A204.1 (cell line): ENCODE measurements at regions not wholly inside any gene's neighbourhood (a gene's known extent, or its start where the extent isn't known, plus 50 kb on each side); places are given as distances from the start of the nearest gene placed in this dataset.

Experiments
- FAIRE-seq: peaks from 2 replicates; lab custom pipeline; 2012; peaks lifted over from hg19 to GRCh38; lab: Jason Lieb, UNC

DNA sequence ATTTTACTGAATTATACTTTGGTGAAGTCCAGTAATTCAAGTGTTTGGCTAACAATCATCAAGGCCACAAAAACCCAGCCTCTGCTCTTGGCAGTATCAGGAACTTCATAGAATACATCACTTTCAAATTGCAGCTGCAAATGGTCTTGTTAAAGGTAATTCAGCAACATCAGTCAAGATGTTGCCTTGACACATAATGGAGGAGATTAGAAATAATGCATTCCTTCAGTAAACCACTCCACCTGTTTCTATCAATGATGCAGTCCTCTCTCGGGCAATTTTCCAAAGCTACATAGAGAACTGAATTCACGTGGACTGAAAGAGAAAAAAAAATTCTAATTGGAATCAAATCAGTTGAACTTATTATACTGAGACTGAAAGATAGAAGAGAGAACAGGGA, 279.3 kb downstream of the VGLL3 start:
- FAIRE-seq: no peak

DNA sequence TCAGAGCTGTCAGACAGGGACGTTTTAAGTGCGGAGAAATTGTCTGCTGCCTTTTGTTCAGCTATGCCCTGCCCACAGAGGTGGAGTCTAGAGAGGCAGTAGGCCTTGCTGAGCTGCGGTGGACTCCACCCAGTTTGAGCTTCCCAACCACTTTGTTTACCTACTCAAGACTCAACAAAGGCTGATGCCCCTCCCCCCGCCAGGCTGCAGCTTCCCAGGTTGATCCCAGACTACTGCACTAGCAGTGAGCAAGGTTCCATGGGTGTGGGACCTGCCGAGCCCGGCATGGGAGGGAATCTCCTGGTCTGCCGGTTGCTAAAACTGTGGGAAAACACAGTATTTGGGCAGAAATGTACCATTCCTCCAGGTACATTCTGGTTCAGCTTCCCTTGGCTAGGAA, 282.1 kb downstream of the VGLL3 start:
- no peak for FAIRE-seq

DNA sequence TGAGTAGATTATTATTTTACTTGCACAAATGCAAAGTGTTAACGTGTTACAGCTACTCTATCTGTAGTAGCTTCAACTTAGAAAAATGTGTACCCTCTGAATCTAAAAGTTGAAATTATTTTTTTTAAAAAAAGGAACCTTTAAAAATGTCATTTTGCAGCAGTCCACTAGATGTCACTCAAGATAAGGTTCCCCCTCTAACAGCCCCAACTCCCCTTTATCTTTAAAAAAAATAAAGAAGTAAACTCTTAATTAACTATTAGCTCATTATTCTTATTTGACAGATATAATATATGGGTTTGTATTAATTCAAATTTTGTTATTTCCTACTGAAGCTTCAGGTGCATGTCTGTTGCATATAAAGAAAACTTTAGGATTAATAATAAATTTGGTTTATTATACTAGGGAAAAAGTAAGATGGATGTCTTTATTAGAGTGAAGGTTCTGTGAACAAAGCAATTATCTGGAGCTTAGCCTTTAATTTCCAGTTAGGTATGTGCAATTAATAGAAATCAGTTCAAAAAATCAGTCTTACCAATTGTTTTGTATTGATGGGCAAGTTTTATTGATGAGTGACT, 288.5 kb downstream of the VGLL3 start:
- FAIRE-seq: peak; percentile 90

DNA sequence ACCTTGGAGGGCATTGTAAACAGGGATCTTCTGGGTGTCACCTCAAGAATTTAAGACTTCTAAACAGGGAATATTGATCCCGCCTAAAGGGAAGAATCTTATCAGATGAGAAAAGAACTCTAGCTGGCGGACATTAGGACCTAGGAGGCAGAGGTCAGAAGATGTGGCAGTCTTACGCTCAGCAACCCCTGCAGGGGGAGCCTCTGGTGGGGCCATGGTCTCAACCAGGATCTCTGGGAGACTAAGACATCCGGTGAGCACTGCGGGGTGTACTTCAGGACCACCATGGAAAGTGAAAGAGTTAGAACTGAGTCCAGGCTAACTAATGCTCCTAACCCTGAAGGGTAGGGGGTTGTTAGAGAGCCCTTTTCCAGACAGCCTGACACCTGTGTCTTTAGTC, 295.2 kb downstream of the VGLL3 start:
- FAIRE-seq: no peak

DNA sequence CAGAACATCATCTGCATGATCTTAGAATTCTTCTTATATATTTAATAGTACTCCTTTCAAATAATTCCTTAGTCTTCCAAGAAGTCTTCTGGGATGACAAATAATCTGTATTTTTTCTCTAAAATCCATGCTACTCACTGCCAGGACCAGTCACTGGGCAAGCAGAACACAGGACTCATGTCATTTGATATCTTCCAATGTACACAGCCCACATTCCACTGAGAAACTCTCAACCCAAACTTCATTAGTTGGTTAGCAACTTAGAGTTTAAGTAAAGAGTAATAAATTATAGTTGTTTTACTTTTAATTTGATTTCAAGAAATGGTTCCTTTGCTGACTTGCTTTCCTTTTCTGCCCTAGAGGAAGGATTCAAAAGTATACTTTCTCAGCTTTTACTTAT, 317.0 kb downstream of the VGLL3 start:
- no peak for FAIRE-seq

DNA sequence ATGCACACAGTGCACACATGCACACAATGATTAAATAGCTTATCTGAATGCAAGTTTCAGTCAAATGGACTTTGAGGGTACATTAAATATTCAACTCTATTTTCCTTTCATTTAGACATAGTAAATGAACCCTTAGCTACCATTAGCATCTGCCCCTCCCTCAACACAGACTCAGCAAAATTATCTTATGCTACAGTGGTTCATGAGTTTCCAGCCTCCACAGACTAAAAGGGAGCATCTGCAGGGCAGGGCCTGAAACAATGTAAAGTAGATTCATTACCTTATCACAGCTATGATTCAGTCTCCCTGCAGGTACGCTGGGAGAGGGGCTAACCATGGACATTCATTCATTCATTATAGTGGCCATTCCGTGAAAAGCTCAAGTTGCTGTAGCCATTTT, 329.1 kb downstream of the VGLL3 start:
- FAIRE-seq: no peak

DNA sequence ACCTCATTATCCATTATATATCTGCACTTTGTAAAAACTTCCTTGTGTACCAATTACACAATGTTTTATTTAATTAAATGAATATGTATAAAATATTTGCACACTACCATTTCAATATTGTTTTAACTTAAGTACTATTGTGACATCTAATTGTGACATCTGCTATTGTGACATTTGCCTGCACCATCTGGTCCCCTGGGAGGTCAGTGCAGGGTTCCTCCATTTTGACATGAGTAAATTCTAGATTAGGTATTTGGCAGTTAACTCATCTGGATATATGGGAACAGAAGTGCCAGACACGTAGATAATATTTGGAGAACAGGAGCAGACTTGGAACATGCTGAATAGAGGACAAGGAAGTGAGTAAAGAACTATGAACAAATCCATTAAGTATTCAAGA, 332.1 kb downstream of the VGLL3 start:
- no peak for FAIRE-seq

DNA sequence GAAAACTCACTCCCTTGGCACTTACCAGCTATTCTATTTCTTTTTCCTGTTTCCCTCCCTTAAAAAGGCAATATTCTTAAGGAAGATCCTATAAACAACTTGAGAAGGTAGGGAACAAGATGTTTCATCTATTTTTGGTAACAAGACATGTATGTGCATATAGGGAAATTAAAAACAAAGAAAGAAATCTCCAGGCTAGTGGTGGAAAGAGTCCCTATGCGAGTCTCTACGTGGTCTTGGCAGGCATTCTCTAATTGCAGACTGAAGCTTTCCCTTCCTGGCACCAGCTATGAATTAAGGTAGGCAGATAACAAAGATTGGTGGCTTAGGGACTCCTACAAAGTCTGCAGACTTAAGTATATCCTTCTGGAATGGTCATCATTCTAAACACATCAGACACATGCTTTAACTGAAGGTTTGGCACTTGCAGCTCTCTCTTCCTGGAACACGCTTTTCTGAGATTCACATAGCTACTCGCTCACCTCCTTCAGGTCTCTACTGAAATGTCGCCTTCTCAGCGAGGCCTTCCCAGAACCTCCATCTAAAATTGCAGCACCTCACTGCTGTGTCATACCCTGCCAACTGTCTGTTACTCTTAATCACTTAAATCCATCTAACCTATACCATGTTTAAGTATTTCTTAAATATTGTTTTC, 336.0 kb downstream of the VGLL3 start:
- no peak for FAIRE-seq

DNA sequence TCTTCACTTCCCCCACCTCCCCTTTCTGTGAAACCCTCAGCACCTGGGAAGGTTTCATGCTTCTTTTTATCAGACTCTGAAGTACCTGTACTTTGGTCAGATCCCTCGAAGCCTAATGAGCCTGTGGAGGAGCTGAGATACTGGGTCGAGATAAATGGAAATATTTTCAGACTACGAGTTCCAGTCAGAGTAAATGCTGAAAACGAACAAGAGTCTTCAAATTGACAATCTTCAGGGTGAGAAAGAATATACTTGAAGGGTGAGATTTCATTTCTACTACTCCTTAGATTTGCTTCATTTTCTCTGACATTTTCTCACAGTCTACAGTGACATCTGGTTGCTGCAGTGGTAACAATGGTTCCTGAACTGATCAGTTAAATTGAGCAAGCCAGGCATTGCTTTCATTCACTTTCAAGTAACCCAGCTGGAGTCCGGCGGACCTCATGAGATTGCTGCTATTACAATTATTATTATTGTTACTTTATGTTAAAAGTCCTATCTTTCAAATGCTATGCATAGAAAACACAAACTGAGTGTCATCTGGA, 337.2 kb downstream of the VGLL3 start:
- no peak for FAIRE-seq

DNA sequence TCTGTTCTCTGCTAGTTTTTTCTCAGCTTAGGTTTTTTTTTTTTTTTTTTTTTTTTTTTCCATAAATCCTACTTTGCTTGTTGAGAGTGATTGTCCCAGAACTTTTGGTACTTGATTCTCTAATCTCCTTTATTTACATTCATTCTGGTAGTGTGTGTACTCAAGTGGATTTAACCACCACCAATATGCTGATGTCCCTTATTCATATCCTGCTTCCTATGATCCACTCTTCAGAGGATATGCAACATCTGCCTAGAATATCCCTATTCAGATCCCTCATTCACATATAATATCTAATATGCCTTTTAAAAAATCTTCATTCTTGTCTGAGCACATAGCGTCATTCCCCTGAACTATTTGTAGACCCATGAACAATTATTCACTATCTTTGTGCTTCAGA, 342.9 kb downstream of the VGLL3 start:
- no peak for FAIRE-seq

DNA sequence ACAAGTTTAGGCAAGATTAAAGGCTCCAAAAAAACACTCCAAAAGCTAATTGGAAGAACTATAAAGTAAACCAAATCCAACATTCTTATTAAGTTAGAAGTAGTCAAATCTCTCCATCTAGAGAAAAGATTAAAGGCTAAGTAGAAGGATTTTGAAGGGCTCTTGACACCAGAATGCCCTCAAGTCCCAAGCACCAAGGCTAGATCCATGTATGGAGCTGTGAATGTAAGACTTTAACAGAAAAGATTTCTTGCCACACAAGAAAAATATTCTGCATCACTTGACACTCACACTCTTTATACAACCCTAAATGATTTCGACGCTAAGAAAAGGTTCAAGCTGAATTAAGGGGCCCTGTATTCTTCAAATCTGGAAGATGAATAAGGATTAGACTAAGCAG, 345.2 kb downstream of the VGLL3 start:
- FAIRE-seq: no peak

DNA sequence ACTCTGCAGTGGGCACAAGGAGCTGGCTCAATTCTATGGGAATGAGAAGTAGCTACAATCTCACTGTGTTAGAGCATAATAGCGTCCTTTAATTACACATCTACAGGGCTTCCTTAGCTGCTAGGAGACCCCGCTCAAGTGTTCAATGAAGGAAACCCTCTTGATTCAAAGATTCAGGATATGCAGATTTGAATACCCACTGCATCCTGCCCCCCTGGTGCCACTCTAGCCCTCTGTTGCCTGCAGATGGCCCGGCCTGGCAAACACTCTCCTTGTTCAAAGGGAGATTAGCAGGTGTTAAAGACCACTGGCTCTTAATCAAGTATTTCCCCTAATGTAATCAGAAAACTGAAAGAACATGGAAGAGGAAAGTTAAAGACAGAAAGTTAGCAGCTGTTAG, 356.6 kb downstream of the VGLL3 start:
- FAIRE-seq: no peak

DNA sequence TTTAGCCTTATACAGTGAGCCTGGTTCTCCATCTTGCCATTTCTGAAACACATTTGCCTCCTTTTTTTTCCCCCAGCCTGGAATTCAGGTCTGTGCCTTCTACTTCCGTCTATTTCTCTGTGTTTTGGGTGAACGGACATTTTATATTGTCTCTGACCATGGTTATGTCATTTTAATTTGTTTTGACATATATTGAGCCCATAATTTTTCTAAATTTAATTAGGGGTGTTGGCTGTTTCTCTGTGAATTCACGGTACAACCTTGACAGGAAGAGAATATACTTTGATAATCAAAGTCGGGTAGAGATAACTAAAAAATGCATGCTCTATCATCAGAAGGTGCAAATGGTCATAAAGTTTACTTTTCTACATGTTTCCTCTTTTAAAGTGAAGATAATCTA, 361.4 kb downstream of the VGLL3 start:
- FAIRE-seq: no peak

DNA sequence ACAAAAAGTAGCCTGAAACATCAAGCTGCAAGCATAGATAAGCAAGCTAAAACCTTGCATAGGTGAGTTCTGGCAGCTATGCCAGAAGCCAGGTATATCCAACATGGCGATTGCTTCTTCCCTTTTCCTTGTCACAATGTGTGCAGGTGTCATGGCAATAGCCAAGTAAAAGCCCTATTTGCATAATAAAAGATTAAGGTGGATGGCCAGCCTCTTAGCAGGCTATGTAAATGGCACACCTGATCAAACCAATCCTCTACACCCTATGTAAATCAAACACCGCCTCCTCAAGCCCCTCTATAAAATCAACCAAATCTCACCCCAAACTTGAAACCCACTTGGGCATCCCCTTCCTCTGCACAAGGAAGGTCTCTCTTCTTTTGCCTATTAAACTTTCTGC, 366.8 kb downstream of the VGLL3 start:
- no peak for FAIRE-seq

DNA sequence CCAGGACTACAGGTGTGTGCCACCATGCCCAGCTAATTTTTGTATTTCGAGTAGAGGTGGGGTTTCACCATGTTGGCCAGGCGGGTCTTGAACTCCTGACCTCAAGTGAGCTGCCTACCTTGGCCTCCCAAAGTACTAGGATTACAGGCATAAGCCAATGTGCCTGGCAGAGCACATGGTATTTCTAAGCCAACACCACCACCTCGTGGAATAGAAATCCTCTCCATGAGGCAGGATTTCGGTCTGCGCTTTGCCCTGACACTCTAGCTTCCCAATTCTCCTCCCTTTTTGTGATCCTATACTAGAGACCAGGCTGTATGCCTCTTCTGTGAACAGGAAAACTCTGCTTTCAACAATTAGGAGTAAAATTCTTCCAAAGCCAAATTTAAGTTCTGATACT, 372.2 kb downstream of the VGLL3 start:
- no peak for FAIRE-seq

DNA sequence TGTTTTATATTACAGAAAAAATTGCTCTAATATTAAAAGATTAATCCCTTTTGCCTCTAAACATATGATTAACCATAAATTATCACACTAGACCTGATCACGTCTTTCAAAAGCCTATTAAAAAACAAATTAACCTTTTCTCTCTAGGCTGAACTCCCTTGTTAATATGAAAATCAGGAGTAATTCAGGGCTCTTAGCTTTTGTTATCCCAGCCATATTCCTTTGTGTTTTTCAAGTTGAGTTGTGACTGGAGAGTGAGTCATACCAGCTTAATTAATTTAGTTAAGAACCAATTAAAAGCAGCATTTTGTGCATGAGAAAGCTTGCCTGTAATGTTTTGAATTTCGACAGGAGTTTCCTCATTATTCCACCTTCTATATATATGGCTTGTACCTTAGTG, 385.8 kb downstream of the VGLL3 start:
- no peak for FAIRE-seq

DNA sequence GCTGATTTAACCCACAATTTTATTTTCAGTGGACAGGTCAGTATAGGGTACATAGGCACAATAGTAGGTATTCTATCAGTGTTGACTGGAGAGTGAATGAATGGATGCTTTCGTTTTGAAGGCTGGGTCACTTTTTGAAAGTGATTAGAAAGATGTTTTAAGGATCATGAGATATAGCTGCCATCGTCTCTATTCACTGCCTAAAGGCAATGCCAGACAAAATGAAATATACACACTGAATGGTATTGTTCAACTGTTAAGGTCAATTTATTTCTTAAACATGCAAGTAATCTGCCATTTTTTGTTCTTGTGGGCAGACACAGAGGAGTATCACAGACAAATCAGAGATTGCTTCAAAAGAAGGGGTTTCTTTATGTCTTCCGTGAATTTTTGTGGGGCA, 395.3 kb downstream of the VGLL3 start:
- FAIRE-seq: no peak

DNA sequence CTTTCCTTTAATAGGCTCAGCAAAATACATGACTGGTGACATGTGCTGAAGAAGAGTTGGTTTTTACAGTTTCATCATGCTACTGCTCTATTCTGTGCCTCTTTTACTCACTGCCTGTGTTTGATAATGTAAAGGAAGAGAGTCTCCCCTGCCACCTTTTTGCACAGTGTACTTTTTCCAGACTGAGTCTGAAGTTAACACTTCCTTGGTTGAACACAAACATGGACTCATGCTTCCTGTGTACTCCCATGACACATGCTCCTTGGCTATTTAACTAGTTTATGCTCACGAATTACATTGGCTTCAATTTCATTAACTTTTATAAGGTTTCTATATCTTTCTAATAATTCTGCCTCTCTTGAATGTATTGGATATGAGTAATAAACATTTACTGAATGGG, 396.1 kb downstream of the VGLL3 start:
- FAIRE-seq: no peak

DNA sequence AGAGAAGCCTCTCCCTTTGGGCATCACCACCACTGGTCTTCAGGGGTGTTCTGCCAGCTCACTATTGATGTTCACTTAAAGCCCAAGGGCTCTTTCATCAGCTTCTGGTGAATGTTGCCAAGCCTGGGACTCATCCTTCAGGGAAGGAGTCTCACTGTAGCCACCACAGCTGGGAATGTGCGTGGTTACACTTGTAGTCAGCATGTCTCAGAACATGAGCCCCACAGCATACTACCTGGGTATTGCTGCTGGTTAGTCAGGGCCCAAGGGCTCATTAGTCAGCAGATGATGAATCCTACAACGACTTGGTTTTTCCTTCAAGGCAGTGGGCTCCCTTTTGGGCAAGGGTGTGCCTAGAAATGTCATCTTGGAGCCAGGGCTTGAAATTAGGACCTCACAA, 412.9 kb downstream of the VGLL3 start:
- no peak for FAIRE-seq

DNA sequence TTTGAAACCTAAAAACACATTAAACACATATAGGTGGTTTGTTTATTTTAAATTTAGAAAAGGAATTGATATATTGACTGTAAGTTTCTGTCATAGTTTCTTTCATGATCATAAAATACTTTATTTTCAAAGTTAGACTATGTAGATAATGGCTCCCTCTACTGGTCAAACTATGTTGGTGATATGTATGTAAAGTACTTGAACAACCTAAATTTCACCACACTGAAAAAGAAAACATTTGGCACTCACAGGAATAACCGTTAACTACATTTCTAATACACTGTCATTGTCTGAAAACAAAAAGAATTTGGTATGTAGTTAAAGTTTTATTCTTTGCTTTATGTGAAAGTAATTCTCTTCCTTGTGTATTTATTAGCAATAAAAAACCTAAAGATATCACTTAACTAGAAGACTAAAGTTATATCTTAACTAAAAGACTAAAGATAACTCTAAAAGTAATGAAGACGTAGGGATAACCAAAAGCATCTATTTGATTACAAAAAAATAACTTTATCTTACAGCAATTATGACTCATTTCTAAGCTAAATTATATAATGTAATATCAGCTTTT, 427.5 kb downstream of the VGLL3 start:
- peak; percentile 98 for FAIRE-seq

DNA sequence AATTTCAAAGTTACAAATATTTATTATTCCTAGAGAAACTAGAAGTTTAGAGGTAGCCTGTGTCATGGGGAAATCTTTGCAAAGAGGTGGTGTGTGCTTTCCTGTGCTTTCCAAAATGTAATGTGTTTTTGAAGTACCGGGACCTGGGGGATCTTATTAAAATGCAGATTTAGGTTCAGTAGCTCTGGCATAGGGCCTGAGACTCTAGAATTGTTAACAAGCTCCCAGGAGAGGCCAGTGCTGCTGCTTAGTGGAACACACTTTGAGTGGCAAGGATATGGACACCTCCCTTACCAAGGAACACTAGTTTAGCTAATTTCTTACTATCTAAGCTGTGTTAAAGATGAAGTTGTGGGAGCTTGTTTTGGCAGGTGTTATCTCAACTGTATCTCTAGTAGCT, 428.9 kb downstream of the VGLL3 start:
- FAIRE-seq: no peak

DNA sequence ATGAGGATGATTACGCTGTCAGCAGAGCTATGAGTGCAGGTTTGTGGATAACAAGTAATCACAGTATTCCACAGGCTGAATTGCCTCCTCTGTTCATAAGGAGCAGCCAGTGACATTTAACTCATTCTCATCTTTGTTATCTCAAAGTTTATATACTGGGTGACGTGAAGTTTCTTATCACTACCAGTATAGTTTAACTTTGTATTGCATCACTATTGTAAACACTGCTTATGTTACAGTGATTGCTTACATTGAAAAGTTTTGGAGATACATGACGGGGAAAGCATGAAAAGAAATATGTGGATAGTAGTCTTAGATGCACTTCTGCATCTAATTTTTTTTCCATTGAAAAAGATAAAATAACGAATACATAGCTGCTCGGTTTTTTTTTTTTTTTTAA, 429.7 kb downstream of the VGLL3 start:
- FAIRE-seq: no peak

DNA sequence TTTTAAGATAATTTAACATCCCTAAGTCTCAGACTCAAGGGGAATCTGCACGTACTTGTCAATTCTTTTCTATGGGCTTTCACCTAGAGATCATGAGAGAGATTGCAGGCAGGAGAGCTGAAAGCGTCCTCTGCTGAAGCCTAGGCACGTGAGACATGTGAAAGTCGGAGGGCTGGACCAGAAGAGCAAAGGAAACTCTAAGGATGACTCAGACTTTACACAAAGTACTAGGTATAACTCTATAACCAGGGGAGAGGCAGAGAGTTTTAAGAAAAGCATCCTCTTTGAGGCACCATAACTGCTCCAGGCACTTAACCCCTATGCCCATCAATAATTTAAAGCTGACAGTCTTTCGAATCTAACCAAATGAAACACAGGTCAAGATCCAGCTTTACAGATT, 436.6 kb downstream of the VGLL3 start:
- FAIRE-seq: no peak

DNA sequence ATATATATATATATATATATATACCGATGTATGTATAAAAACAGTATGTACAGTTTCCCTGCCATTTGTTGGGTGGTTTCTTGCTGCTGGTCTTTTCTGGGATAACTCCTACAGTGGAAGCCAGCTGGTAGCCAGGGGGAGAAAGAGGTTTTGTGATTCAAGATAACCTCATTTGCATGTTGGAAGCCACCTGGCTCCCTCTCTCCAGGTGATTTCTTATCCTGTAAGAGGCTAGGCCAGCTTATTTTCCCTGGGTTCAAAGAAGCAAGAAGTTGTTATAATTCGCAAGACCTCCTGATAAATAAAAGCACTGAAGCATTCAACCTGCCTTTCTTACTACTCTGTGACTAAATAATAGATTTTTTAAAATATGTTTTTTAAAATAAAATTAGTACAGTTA, 443.3 kb downstream of the VGLL3 start:
- FAIRE-seq: no peak
